Smooth muscle cell (in vitro differentiated cells): ENCODE measurements at regions not wholly inside any gene's neighbourhood (a gene's known extent, or its start where the extent isn't known, plus 50 kb on each side); places are given as distances from the start of the nearest gene placed in this dataset.

Experiments
- DNase-seq: peaks from one replicate; lab custom pipeline; 2025; ENCODE audit not compliant: unreplicated experiment; lab: John Stamatoyannopoulos, UW
- H2AFZ ChIP-seq: fragments of 200-600 bp; sonication (generic); 2 replicates; pipeline ENCODE4 v1.6.0; 2016; ENCODE audit warnings: antibody characterized with exemption, low read depth, mild to moderate bottlenecking
- H3F3A ChIP-seq: fragments of 200-600 bp; sonication (generic); 2 replicates; pipeline ENCODE4 v1.6.0; 2017; ENCODE audit warnings: antibody characterized with exemption, low read depth
- H3K27ac ChIP-seq: fragments of 200-600 bp; sonication (generic); 2 replicates; pipeline ENCODE4 v1.5.1; 2016; ENCODE audit warnings: low read depth, mild to moderate bottlenecking
- H3K27me3 ChIP-seq: fragments of 200-600 bp; sonication (generic); 2 replicates; pipeline ENCODE4 v1.6.1; 2016; ENCODE audit warnings: low read depth, mild to moderate bottlenecking
- H3K36me3 ChIP-seq: fragments of 200-600 bp; sonication (generic); 2 replicates; pipeline ENCODE4 v1.5.1; 2016; ENCODE audit warnings: low read depth
- H3K4me1 ChIP-seq: fragments of 200-600 bp; sonication (generic); 2 replicates; pipeline ENCODE4 v1.5.1; 2016; ENCODE audit warnings: low read depth
- H3K4me2 ChIP-seq: fragments of 200-600 bp; sonication (generic); 2 replicates; pipeline ENCODE4 v1.6.0; 2016; ENCODE audit warnings: mild to moderate bottlenecking
- H3K4me3 ChIP-seq: fragments of 200-600 bp; sonication (generic); 2 replicates; pipeline ENCODE4 v1.5.1; 2016; ENCODE audit warnings: mild to moderate bottlenecking
- H3K79me2 ChIP-seq: fragments of 200-600 bp; sonication (generic); 2 replicates; pipeline ENCODE4 v1.6.0; 2016; ENCODE audit warnings: low read depth, mild to moderate bottlenecking
- H3K9ac ChIP-seq: fragments of 200-600 bp; sonication (generic); 2 replicates; pipeline ENCODE4 v1.6.0; 2016; ENCODE audit warnings: low read depth
- H3K9me3 ChIP-seq: fragments of 200-600 bp; sonication (generic); replicated peaks from 2 replicates; pipeline ENCODE4 v1.5.1; 2016; ENCODE audit warnings: low read depth
- H4K20me1 ChIP-seq: fragments of 200-600 bp; sonication (generic); 2 replicates; pipeline ENCODE4 v1.6.0; 2016; ENCODE audit warnings: low read depth
- CTCF ChIP-seq: fragments of 200-600 bp; sonication (generic); IDR thresholded peaks from 2 replicates; pipeline ENCODE4 v1.5.1; 2017; ENCODE audit warnings: borderline replicate concordance, mild to moderate bottlenecking, antibody characterized with exemption; ENCODE audit not compliant: insufficient read depth, poor library complexity, severe bottlenecking
- WGBS: methylation state at CpG from one replicate; pipeline ENCODE4 v1.1.7; 2016; ENCODE audit warnings: low lambda C conversion rate; 5-methylcytosine and 5-hydroxymethylcytosine counted together

DNA sequence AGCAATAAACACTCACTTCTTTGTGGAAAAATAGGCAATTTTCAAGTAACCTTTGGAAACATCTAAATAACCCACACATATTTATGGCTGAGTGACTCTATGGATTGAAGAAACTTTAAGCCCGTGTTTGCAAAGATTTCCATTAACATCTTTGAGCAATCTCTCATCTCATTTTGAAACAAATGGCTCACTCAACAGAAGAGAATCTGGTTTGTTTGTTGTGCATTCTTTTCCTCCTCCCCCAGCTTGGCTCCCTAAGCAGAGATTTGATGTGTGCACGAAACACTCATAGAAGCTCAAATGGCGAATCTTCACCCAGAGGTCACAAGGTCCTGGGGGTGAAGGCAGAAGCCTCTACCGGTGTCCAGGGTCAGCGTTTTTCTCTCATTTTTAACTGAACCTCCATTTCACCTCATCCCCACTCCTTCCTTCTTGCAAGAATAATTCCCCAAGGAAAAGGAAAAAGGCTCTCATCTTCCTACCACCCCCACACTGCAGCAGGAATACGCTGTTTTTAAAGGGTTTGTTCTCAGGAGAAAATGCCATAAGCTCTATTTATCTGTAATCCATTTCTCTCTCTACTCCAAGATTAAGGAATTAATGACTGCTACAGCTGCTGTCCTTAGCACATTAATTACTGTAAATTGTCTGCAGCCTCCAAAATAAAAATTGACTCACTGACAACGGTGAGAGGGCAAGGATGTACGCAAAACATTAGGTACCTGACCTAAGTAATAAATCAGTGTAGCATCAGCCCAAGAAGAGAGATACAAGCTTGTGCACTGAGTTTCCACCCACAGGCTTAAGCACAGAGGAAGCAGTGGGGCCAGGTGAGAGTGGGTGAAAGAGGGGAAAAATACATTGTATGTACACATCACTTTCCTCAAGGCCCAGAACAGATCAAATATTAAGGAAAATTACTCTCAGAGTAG, 307.6 kb upstream of the NOCT start:
- H3K79me2 ChIP-seq: no peaks in the 10 kb centered on the region
- H3K4me1 ChIP-seq: peaks cover 11% of the 10 kb centered on the region
- no peaks in the 10 kb centered on the region for H3K27me3 ChIP-seq
- H3K27ac ChIP-seq: peak overlapping the region; percentile 11
- H4K20me1 ChIP-seq: no peaks in the 10 kb centered on the region
- peak overlapping the region; percentile 31 for H3K4me2 ChIP-seq
- H3F3A ChIP-seq: no peaks in the 10 kb centered on the region
- no peaks in the 10 kb centered on the region for H3K36me3 ChIP-seq
- no peaks in the 10 kb centered on the region for H3K9me3 ChIP-seq
- no peak for TF ChIP-seq CTCF
- H2AFZ ChIP-seq: peak overlapping the region; percentile 54
- 53% methylated on average over 8 of the region's 8 CpGs for WGBS
- DNase-seq: no peak
- no peak overlapping the region for H3K4me3 ChIP-seq
- H3K9ac ChIP-seq: no peak overlapping the region

DNA sequence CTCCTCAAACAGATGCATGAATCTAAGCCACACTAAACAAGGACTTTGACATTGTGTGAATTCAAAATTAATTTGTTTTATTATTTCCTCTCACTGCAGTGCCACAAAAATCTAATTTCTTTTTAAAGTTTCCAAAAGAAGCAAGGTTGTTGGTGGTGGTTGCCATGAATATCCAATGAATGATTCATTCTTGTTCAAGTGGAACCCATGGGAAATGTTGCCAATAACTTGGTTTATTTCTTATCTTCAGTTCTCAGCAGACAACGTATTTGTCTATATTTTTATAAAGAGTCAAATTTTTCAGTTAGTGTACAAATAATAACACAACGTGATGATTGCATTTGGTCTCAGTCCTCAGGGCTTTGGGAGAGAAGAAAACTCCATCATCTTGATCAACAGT, 309.4 kb upstream of the NOCT start:
- H4K20me1 ChIP-seq: no peaks in the 10 kb centered on the region
- no peak overlapping the region for H3K9ac ChIP-seq
- DNase-seq: no peak
- no peak overlapping the region for H3K4me3 ChIP-seq
- H3K9me3 ChIP-seq: no peaks in the 10 kb centered on the region
- H3K36me3 ChIP-seq: no peaks in the 10 kb centered on the region
- no peaks in the 10 kb centered on the region for H3K79me2 ChIP-seq
- H2AFZ ChIP-seq: no peak overlapping the region
- no peak overlapping the region for H3K27ac ChIP-seq
- no peak for TF ChIP-seq CTCF
- 76% methylated on average over 2 of the region's 2 CpGs for WGBS
- H3K27me3 ChIP-seq: no peaks in the 10 kb centered on the region
- no peak overlapping the region for H3K4me2 ChIP-seq
- peaks cover 5% of the 10 kb centered on the region for H3F3A ChIP-seq
- H3K4me1 ChIP-seq: peaks cover 11% of the 10 kb centered on the region

DNA sequence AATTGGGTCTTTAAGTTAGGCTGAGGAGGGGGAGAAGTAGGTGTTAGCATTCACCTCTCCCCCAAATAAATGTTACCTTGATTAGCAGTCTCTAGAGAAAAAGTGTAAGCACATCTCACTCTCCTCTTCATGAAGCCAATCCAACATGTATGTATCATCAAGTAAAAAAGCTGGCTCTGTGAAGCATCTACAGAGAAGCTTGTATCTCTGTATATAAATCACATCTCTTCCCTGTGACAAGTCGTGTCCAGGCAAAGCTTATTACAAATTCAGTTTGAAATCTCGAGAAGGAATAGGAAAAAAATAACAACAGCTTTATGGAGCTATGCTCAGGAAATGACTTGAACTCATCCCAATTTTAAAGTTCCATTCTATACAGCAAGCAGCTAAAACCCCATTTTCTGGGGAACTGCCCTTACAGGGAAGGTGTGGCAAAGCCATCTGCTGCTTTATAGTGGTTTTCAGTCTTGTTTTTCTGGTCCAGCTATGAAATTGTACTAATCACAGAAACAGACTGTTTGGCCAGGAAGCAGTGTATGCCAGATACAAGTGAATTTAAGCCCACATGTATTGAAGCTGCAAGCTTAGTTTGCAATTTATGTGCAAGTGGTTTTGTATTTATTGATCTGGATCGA, 313.3 kb upstream of the NOCT start:
- no peaks in the 10 kb centered on the region for H3K79me2 ChIP-seq
- H3K4me2 ChIP-seq: no peak overlapping the region
- H3K4me3 ChIP-seq: no peak overlapping the region
- H3K36me3 ChIP-seq: no peaks in the 10 kb centered on the region
- H3F3A ChIP-seq: peaks cover 15% of the 10 kb centered on the region
- no peak for TF ChIP-seq CTCF
- no peak overlapping the region for H3K9ac ChIP-seq
- H4K20me1 ChIP-seq: no peaks in the 10 kb centered on the region
- DNase-seq: no peak
- H3K4me1 ChIP-seq: peaks cover 4% of the 10 kb centered on the region
- H3K27ac ChIP-seq: no peak overlapping the region
- peak overlapping the region; percentile 41 for H2AFZ ChIP-seq
- H3K9me3 ChIP-seq: no peaks in the 10 kb centered on the region
- WGBS: 79% methylated on average over 3 of the region's 3 CpGs
- no peaks in the 10 kb centered on the region for H3K27me3 ChIP-seq
